Chondrocyte (in vitro differentiated cells): ENCODE measurements at regions not wholly inside any gene's neighbourhood (a gene's known extent, or its start where the extent isn't known, plus 50 kb on each side); places are given as distances from the start of the nearest gene placed in this dataset.

ENCODE experiments used
- DNase-seq: peaks from one replicate; pipeline ENCODE4 v3.0.0; 2021; ENCODE audit warnings: mixed read lengths, low spot score
- H3K27ac Mint-ChIP-seq: one replicate; pipeline ENCODE4 v1.8.0; 2021; ENCODE audit warnings: mild to moderate bottlenecking, moderate library complexity, mixed read lengths; ENCODE audit not compliant: unreplicated experiment
- H3K27me3 Mint-ChIP-seq: 2 replicates; pipeline ENCODE4 v1.8.0; 2021; ENCODE audit warnings: low read depth, mixed read lengths
- H3K36me3 Mint-ChIP-seq: 2 replicates; pipeline ENCODE4 v1.8.0; 2021; ENCODE audit warnings: low read depth, mixed read lengths
- H3K4me1 Mint-ChIP-seq: 2 replicates; pipeline ENCODE4 v1.8.0; 2021; ENCODE audit warnings: low read depth, mild to moderate bottlenecking, mixed read lengths
- H3K4me3 Mint-ChIP-seq: one replicate; pipeline ENCODE4 v1.8.0; 2021; ENCODE audit warnings: mild to moderate bottlenecking, moderate library complexity, mixed read lengths; ENCODE audit not compliant: unreplicated experiment
- H3K9me3 Mint-ChIP-seq: 2 replicates; pipeline ENCODE4 v1.8.0; 2021; ENCODE audit warnings: low read depth, mixed read lengths
- CTCF ChIP-seq: fragments of 200-600 bp; sonication (generic); IDR thresholded peaks from 2 replicates; pipeline ENCODE4 v1.5.0; 2021; ENCODE audit warnings: antibody characterized with exemption, mild to moderate bottlenecking, moderate library complexity

- no peaks in the 10 kb centered on the region for H3K27me3 Mint-ChIP-seq
- no peaks in the 10 kb centered on the region for H3K4me1 Mint-ChIP-seq
- H3K27ac Mint-ChIP-seq = no peak overlapping the region
- no peak for TF ChIP-seq CTCF
- no peak for DNase-seq
- H3K4me3 Mint-ChIP-seq = no peak overlapping the region
- peaks cover 9% of the 10 kb centered on the region for H3K9me3 Mint-ChIP-seq
- no peaks in the 10 kb centered on the region for H3K36me3 Mint-ChIP-seq
Measured at GRCh38 chr12:61107118-61107517, 1153.1 kb upstream of the USP15 start.

DNA sequence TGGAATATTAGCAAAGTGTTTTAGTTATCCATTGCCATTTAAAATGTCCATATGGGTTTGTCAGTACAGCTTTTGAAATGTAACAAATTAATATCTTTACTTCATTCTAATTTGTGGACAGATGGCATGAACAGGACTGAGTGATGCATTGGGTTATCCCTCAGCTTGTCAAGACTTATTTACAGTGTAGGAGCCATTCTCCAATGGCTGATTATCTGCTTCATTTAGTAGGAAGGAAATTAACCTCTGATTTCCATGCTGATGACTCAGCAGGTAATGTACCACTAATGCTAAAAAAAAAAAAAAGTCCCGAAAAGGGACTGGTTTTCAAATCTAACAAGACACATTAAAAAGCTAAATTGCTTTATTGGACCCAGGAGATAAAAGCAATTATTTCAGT, 1149.0 kb upstream of the USP15 start:
- Mint-ChIP-seq H3K27me3 (no peaks in the 10 kb centered on the region), H3K4me1 (no peaks in the 10 kb centered on the region), H3K36me3 (no peaks in the 10 kb centered on the region), H3K27ac (no peak overlapping the region), H3K4me3 (no peak overlapping the region), H3K9me3 (peaks cover 12% of the 10 kb centered on the region)
- no peak for TF ChIP-seq CTCF
- no peak for DNase-seq

GRCh38 chr12:61137677-61138414, 1122.4 kb upstream of the USP15 start:
- TF ChIP-seq CTCF = no peak
- peaks cover 2% of the 10 kb centered on the region for H3K27me3 Mint-ChIP-seq
- no peak overlapping the region for H3K4me3 Mint-ChIP-seq
- H3K36me3 Mint-ChIP-seq = no peaks in the 10 kb centered on the region
- peaks cover 27% of the 10 kb centered on the region for H3K9me3 Mint-ChIP-seq
- no peak overlapping the region for H3K27ac Mint-ChIP-seq
- DNase-seq = no peak
- no peaks in the 10 kb centered on the region for H3K4me1 Mint-ChIP-seq

- no peak for DNase-seq
- H3K27ac Mint-ChIP-seq = no peak overlapping the region
- peaks cover 27% of the 10 kb centered on the region for H3K9me3 Mint-ChIP-seq
- H3K36me3 Mint-ChIP-seq = no peaks in the 10 kb centered on the region
- peaks cover 2% of the 10 kb centered on the region for H3K27me3 Mint-ChIP-seq
- H3K4me3 Mint-ChIP-seq = no peak overlapping the region
- H3K4me1 Mint-ChIP-seq = no peaks in the 10 kb centered on the region
- TF ChIP-seq CTCF = no peak
Measured at GRCh38 chr12:61138415-61138759, 1121.8 kb upstream of the USP15 start.

DNA sequence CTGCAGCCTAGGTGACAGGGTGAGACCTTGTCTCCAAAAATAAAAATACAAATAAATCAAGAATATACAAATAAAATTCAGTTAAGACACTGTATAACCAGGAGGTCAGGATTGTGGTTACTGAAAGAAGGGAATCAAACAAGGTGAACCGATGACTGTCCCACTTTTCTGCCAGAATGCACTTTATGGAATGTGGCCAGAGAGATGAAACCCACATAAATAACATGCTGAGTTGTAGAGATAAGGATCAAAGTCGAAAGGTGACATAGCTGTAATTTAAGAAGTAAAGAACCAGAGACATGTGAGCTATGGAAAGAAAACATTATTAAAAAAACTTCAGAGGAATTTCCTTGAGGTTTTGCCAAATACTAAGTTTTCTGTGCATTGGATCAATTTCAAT, 1098.2 kb upstream of the USP15 start:
- peaks cover 15% of the 10 kb centered on the region for H3K9me3 Mint-ChIP-seq
- H3K27ac Mint-ChIP-seq = no peak overlapping the region
- DNase-seq = no peak
- no peak for TF ChIP-seq CTCF
- H3K4me1 Mint-ChIP-seq = no peaks in the 10 kb centered on the region
- no peak overlapping the region for H3K4me3 Mint-ChIP-seq
- peaks cover 2% of the 10 kb centered on the region for H3K27me3 Mint-ChIP-seq
- H3K36me3 Mint-ChIP-seq = no peaks in the 10 kb centered on the region
